Ammon's horn (tissue), 1 donor: ENCODE measurements at regions not wholly inside any gene's neighbourhood (a gene's known extent, or its start where the extent isn't known, plus 50 kb on each side); places are given as distances from the start of the nearest gene placed in this dataset.
A peak's percentile ranks its signal among the peaks of the same experiment; 100 is the strongest.
"Not testable (repeated sequence)": the region's sequence is repeated elsewhere in the genome, so short reads cannot be mapped to it uniquely, and the experiment has no call there.

Experiments
- DNase-seq: peaks from one replicate; pipeline ENCODE4 v3.0.0-alpha.2; 2016; ENCODE audit warnings: low spot score

DNA sequence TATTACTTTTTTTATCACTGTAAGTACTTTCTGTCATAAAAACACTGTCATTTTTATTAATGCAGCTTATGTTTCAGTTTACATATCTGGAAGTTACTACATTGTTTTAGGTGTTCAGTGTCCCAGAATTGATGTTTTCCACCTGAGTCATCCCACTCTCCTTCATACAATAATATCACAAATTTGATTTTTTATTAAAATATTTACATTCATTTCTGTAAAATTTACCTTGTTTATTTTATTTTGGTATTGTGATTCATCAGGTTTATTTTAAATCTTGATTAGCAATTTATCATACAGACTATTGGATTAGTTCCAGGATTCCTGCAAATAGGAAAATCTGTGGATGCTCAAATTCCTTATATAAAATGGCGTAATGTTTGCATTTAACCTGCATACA, 1662.9 kb downstream of the SUCLG1 start:
- no peak for DNase-seq

DNA sequence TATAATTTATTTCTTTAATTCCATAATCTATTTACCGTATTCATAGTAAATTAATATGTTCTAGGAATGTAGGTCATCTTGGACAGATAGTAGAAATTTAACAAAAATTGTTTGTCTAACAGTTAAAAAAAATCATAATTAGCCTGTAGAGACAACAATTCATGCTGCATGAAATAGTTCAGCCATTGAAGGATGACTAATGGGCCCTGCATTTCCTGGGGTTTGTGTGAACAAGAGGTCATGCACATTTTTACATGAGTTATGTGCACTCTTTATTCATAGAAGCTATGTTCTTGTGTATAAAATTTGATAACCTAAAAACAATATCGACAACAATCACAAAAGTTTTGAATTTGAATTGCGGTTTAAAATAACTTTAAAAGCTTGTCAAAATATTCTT, 1663.6 kb downstream of the SUCLG1 start:
- no peak for DNase-seq

DNA sequence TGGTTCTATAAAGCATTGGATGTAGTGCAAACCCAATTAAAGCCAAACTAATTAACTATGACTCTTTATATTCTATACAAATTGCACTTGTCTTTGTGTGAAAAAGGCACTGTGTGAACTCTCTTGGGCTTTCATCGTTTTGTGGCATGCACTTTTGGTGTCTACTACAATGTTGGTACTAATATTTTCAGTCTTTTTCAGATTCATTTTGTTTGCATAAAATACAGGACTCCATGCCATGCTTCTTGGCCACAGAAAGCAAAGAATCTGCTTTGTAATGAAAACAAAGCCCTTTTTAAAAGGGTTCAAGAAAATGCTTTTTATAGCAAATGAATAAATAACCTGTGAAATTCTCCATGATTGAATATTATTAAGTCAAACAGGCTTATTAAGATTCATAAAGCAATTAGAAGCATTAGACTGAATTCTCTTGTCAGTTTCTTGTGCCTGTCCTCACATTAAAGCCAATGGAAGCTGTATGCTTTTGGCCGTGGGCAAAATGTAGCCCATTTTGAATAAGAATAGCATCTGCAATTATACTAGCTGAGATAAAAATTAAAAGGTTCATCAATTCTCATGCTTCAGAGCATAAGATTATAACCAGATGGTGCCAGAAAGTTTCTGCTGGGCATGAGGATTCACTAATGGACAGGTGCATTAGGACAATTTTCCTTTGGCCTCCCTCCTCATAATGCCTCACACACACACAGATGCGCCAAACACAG, 1665.2 kb downstream of the SUCLG1 start:
- DNase-seq: no peak

DNA sequence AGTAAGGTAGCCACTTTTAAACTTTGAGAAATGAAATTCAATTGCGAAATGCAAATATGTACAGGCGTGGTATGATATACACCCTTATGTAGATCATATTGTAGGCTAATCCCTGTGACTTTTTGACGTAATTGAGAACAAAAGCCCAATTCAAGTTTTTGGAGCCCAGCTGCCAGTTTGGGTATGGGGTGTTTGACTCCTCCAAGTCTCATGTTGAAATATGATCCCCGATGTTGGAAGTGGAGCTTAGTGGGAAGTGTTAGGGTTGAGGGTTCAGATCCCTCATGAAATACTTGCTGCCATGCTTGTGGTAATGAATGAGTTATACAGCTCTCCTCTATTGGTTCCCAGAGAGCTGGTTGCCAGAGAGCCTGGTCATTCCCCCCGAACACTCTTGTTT, 1666.8 kb downstream of the SUCLG1 start:
- DNase-seq: no peak

DNA sequence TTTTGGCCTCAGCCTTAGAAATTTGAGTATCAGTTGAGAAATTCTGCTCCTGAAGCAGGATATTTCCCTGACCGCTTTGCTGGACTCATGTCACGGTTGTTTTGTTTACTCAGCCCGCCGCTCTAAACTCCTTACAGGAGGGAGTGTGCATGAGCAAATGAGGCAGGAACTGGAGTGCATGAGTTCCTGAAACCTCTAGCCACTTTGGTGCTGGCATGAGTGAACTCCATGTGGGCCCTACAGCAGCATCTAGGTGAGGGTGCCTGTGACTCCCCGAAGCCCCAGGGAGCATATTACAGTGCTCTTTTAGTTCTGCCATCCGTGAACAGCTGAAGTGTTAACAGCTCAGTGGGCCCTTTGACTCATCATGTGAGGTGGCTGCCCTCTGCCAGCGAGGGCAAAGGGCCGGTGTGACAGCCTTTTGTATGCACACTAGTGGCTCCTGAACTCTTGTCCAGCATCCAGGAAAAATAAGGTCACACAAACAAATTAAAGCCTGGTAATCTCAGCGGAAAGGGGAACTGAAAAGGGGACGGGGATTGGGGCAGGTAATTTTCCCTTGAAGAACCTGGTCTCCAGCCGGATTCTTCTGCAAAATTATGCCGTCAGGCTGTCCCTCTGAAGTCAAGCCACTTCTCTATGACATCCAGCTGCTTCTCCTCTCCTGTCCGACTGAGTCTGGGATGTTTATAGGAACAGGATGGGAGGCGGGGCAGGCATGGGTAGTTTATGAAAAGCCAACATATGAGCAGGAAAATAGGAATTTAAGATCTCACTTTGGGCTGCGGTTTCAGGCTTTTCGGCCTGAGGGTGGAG, 1668.7 kb downstream of the SUCLG1 start:
- DNase-seq: no peak

DNA sequence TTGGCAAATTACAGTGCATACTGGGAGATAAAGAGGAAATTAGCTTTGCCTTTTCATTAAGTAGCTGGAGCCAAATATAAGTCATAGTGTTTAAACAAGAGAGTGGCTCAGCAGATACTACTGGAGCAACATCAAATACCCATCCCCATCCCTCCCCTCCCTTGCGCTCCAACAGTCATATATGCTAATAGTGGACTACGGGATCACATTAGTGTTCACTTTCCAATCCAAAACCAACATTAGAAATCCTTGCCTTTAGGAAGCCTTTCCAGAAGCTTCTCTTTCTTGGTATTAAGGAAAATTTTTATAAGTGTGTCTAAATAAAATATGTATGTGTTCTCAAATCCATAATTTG, 1669.3 kb downstream of the SUCLG1 start:
- DNase-seq: no peak

DNA sequence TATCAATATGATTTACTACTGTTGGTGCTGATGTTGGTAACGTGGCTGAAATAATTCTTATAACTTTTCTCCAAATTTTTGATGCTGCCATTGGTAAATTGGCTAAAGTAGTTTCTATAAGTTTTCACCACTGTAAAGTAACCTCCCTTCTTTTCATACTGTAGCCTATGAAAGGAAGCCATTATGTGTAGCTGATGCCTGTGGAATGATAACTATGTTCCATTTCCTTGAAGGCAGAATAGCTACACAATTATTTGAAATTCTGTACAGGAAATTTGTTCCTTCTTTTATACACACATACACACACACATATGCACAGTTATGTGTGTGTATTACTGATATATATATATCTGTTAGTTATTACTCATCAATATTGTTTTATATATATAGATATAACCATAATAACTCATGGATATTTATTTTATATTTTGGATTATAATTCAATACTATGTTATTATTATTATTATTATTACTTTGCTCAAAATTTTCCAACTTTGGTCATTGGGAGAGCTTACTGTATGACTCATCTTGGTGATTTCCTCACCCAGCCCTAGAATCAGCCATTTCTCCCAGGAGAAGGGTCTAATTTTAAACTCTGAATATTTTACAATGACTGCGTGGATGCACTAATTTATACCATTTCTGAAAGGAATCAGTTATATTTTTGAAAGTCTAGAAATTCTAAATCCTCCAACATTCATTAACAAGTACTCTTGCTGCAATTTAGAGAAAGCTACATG, 1677.7 kb downstream of the SUCLG1 start:
- DNase-seq: no peak

DNA sequence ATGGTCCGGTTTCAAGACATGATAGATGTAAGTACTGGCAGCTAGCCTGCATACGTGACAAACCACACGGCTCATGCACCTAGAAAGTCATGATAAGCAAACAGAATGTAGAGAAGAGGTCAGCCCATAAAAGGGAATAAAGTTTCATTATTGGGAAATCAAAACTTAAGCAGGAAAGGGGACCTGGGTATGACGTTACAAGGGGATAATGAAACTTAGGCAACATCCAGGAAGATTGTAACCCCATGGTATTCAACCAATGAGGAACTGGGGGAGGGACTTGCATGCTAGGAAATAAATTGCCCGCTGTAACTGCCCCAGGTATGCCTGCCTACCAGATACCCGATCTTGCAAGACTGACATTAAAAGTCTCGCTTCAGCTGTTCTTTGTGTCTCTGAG, 1679.0 kb downstream of the SUCLG1 start:
- DNase-seq: no peak

DNA sequence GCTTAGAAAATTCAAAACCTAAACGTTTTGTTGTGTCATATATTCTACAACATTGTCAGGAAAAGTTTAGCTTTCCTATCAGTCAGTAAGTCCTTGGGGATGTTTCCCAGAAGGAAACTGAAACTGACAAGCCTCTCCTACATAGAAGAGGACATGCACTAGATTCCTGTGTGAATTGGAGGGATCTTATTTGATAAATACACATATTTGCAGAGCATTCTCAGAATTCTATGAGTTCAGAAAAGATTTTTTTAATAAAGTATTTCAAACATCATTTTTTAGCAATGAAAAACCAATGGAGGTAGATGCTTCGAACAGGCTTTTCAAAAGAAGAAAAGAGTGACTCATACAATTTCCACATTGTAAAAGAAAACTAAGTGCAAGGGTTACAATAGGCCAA, 1706.7 kb downstream of the SUCLG1 start:
- DNase-seq: no peak

DNA sequence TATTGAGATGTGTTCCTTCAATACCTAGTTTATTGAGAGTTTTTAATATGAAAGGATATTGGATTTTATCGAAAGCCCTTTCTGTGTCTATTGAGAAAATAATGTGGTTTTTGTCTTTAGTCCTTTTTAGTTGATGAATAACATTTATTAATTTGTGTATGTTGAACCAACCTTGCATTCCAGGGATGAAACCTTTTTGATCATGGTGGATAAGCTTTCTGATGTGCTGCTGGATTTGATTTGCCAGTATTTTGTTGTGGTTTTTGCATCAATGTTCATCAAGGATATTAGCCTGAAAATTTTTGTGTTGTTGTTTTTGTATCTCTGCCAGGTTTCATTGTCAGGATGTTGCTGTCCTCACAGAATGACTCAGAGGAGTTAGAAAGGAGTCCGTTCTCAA, 1710.4 kb downstream of the SUCLG1 start:
- no peak for DNase-seq

DNA sequence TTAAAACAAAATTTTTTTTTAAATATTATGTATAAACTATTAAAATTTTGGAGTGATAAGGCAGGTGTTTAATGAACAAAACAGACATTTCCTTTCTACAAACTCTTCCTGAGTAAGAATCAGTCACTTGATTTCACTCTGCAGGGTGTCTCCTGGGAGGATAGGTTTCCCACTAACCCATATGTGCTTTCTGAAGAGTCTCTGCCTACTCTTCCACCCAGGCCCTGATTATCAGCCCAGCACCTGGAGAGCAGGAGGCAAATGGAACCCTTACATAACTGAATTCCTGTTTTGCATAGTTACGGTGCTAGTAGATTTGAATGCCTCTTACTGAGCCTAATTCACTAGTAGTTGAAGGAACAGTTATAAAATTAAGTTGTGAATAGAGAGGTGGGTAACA, 1718.6 kb downstream of the SUCLG1 start:
- DNase-seq: peak; percentile 2

DNA sequence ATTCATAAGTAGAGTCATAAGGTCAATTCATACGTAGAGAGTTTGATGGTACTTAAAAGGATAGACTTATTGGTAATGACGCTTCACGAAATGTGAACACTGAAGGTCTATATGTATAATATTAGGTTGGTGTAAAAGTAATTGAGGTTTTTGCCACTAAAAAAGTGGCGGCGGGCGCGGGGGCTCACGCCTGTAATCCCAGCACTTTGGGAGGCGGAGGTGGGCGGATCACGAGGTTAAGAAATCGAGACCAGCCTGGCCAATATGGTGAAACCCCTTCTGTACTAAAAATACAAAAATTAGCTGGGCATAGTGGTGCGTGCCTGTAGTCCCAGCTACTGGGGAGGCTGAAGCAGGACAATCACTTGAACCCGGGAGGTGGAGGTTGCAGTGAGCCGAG, 1721.1 kb downstream of the SUCLG1 start:
- DNase-seq: not testable (repeated sequence)

DNA sequence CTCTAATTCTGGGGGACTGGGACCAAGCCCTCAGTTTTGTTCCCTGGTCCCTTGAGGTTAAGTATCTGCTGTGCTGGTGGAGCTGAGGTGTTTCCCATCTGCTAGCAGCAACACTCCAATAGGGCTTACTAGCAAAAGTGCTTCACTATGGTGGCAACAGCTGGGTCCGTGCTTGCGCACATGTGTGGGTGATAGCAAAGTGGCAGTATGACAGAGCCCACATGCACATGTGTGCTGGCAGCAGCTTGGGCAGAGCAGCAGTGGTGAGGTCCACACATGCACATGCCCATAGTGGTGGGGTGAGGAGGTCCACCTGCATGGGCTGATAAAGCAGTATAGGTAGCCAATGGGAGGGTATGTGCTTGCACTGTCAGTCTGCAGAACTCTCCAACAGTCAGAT, 1723.7 kb downstream of the SUCLG1 start:
- DNase-seq: no peak

DNA sequence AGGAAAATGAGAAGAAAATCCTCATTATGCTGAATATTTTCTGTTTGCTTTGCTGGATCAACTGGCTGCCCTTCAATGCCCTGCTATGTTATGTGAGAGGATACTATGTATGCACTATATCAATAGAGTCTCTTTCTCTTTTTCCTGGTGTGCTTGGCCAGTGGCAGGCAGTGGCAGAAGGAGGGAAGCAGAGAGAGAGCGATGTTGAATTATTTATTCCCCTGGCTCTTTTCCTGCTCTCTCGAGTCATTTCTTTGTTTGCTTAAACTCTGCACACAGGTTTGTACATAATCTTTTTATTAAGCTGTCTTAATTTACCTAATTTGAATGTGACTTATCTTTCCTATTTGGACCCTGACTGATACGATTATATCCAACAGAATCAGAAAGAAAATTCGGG, 1727.3 kb downstream of the SUCLG1 start:
- peak; percentile 4 for DNase-seq

DNA sequence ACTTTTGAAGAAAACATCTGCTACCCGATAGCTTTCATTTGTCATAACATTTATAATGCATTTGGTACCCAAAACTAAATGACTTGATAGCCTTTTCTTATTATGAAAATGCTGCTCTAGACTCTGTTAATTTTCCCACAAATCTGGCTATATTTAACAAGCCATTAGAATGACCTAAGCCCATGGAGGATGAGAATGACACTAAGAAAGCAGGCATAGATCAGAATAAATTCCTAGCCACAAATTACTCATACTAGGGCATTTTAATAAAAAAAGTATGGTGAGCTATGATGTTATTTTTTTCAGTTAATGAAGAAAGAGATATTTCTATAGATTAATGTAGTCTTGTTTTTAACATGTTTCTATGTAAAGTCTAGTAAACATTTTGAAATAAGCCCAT, 1728.3 kb downstream of the SUCLG1 start:
- no peak for DNase-seq

DNA sequence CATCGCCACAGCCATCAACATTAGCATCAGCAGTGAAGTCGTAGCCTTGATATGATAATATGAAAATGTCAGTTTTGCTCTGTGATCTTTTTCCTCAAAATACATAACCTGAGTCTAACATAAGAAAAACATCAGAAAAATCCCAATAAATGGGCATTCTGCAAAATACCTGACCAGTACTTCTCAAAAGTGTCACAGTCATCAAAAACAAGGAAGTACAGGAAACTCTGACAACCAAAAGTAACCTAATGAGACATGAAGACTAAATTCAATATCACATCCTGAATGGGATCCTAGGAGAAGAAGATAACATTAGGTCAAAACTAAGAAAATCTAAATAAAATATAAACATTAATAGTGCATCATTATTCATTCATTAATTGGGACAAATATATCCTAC, 1731.0 kb downstream of the SUCLG1 start:
- DNase-seq: no peak

DNA sequence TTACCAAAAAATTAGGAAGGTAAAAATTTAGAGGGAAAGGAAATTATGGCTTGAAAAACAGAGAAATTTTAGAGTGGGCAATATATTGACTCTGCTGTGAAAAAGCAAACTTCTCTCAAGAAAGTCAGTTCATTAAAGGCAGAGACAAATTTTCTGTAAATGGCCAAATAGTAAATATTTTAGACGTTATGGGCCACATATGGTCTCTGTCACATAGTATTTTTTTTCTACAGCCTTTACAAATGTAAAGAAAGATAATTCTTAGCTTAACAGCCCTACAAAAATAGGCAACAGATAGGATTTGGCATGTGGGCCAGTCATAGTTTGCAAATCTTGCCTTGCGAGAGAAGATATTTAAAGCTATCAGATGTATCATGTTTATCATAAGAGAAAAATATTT, 1750.4 kb downstream of the SUCLG1 start:
- DNase-seq: no peak

DNA sequence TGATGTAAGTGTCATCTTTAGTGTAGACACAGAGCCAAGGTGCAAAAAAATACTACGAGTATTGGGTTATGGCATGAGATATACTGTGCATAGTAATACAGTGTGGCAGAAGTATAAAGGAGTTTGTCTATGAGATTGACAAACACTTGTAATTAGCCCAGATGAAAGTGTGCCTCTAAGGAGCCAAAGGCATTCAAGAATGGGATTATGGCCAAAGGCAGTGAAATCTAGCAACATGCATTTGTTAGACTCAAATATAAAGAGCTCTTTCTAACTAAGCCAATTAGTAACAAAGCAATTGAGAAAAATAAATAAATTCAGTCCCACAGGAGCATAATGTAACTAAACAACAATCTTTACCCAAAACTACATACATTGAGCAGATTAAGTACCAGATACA, 1761.8 kb downstream of the SUCLG1 start:
- no peak for DNase-seq

DNA sequence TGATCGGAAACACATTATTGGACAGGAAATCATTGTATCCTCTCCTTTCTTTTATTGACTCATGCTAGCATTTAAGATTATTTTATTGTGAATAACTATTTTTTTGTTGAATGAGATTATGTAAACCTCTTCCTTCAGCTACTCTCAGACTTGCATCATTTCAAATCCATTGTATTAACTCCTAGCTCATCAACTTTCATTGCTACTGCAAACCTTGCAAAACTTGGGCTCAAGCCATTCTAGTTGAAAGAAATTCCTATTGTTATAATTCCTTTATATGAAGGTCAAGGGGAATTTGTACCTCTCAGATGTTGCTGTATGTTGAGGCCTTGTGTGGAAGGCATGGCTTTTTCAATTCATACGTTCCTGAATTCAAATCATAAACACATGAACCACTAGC, 1764.6 kb downstream of the SUCLG1 start:
- DNase-seq: no peak

DNA sequence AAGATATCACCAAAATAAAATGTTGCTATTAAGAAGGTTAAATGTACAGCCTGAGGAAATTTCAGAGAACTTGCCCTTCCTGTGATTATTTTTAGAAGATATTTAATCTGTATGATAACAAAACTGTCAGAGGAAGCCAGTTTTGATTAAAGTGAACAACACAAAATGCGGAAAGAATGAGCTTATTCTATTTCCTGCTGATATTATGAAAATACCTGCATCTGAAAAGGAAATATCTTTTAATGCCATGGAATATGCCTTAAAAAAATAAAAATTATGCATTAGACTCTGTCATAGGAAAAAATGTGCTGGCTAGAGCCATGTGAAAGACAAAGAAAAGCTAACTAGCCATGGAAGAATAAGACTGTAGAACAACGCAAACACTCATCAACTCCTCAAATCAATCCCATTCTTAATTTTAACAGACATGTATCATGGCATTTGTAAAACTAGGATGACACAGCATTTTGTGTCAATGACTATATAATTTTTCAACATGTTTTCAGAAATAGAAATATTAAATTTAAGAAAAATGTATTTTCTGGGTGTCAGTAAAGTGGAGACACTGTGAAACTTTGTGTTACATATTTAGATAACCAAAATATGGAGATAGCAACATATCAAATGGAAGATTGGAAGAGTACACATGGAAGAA, 1768.2 kb downstream of the SUCLG1 start:
- no peak for DNase-seq

DNA sequence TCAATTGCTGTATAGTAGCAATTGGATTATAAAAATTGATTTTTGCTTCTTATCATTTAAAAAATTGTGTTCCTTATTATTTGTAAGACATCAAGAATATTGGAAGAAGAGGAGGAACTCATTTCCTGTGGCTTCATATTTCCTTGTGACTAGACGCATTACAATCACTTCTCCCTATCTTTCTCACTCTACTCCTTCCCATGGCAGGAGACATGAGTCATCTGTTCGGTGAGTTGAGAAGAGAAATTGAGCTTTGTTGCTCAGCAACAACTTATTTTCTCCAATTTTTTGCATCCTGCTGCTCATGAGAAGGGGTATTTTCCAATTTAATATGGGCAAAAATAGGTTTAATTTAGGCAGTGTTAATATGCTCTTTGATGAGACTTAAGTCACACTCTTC, 1783.9 kb downstream of the SUCLG1 start:
- peak; percentile 2 for DNase-seq

DNA sequence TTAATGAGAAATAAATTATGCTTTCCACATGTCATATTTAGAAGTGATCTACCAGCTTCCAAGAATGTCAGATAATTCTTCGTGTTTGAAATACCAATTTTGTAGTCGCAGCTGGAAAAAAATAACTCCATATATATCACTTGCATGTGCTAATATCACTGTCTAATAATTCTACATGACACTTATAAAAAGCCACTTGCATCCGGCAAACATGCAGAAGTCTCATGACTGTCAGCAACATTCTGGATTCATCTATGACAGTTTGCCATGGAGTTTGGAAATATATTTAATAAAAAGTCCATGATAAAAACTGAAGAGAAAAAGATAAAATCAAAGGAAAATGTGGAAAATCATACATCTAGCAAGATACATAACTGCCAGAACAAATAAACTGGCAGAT, 1784.4 kb downstream of the SUCLG1 start:
- DNase-seq: no peak

DNA sequence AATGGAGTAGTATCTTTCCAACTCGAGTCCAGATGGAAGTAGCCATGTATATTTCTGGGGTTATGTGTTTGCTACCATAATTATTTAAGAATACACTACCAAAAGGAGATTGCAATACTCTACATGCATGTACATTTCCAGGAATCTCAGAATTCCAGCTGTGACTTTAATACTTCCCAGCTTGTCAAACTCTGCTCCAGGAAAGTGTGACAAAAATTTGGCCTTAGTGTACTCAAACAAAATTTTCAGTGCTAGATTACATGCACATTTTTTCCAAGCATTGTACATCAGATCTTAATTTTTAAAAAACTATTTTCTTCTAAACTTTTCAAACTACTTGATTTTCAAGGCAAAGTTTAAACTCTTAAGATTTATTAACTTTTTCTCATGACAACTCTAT, 1791.6 kb downstream of the SUCLG1 start:
- no peak for DNase-seq
